Endodermal cell (in vitro differentiated cells): ENCODE measurements at regions not wholly inside any gene's neighbourhood (a gene's known extent, or its start where the extent isn't known, plus 50 kb on each side); places are given as distances from the start of the nearest gene placed in this dataset.

Experiments used
- DNase-seq: peaks from one replicate; pipeline ENCODE4 v3.0.0-alpha.2; 2017
- H3K27ac ChIP-seq: 2 replicates; pipeline ENCODE4 v1.5.1; 2013; ENCODE audit warnings: mild to moderate bottlenecking, low read depth, low read length, moderate library complexity
- H3K27me3 ChIP-seq: 2 replicates; pipeline ENCODE4 v1.6.1; 2013; ENCODE audit warnings: mild to moderate bottlenecking, low read length, moderate library complexity; ENCODE audit not compliant: insufficient read depth, control insufficient read depth, poor library complexity, severe bottlenecking
- H3K36me3 ChIP-seq: 2 replicates; pipeline ENCODE4 v1.7.0; 2013; ENCODE audit warnings: mild to moderate bottlenecking, low read length, moderate library complexity; ENCODE audit not compliant: control insufficient read depth, insufficient read depth
- H3K4me1 ChIP-seq: one replicate; pipeline ENCODE4 v1.7.0; 2013; ENCODE audit warnings: low read length; ENCODE audit not compliant: control insufficient read depth, insufficient read depth
- H3K4me3 ChIP-seq: 2 replicates; pipeline ENCODE4 v1.5.1; 2013; ENCODE audit warnings: mild to moderate bottlenecking, low read length, moderate library complexity
- H3K9ac ChIP-seq: 2 replicates; pipeline ENCODE4 v1.6.1; 2013; ENCODE audit warnings: mild to moderate bottlenecking, low read length, moderate library complexity; ENCODE audit not compliant: poor library complexity, severe bottlenecking; ENCODE audit errors: extremely low read depth
- H3K9me3 ChIP-seq: 2 replicates; pipeline ENCODE4 v1.6.1; 2013; ENCODE audit warnings: mild to moderate bottlenecking, low read length, moderate library complexity; ENCODE audit not compliant: control insufficient read depth
- H3K27ac Mint-ChIP-seq: 2 replicates; pipeline ENCODE4 v1.8.0; 2020; ENCODE audit warnings: mixed read lengths
- H3K27me3 Mint-ChIP-seq: 2 replicates; pipeline ENCODE4 v1.8.0; 2021; ENCODE audit warnings: mild to moderate bottlenecking, mixed read lengths; ENCODE audit not compliant: insufficient read depth
- H3K36me3 Mint-ChIP-seq: 2 replicates; pipeline ENCODE4 v1.8.0; 2020; ENCODE audit warnings: low read depth, mixed read lengths
- H3K4me1 Mint-ChIP-seq: 2 replicates; pipeline ENCODE4 v1.8.0; 2020; ENCODE audit warnings: mixed read lengths
- H3K4me3 Mint-ChIP-seq: 2 replicates; pipeline ENCODE4 v1.8.0; 2020; ENCODE audit warnings: mild to moderate bottlenecking, moderate library complexity, mixed read lengths
- H3K9me3 Mint-ChIP-seq: 2 replicates; pipeline ENCODE4 v1.8.0; 2020; ENCODE audit warnings: mild to moderate bottlenecking, mixed read lengths
- CTCF ChIP-seq: fragments of 200-600 bp; sonication (generic); conservative IDR thresholded peaks from 2 replicates; pipeline ENCODE4 v1.5.0; 2021; ENCODE audit warnings: antibody characterized with exemption, mild to moderate bottlenecking
- WGBS, 2 experiments: methylation state at CpG; one replicate each; pipeline versions ENCODE4 v1.1.5 to v1.1.7; 2013; ENCODE audit warnings: missing lambda C conversion rate in 2 of 2, mixed read lengths in 1 of 2; ENCODE audit not compliant: insufficient coverage in 1 of 2, insufficient read length in 1 of 2; 5-methylcytosine and 5-hydroxymethylcytosine counted together

- H3K36me3 Mint-ChIP-seq: no peaks in the 10 kb centered on the region
- Histone ChIP-seq H3K9me3 (no peaks in the 10 kb centered on the region), H3K4me1 (peaks cover 6% of the 10 kb centered on the region), H3K27me3 (no peaks in the 10 kb centered on the region), H3K4me3 (no peak overlapping the region), H3K27ac (no peak overlapping the region), H3K36me3 (no peaks in the 10 kb centered on the region), H3K9ac (no peak overlapping the region)
- no peak for DNase-seq
- H3K4me1 Mint-ChIP-seq: peaks cover 5% of the 10 kb centered on the region
- H3K27me3 Mint-ChIP-seq: no peaks in the 10 kb centered on the region
- WGBS, 2 experiments: 93 to 100% methylated on average over 1 to 4 of the region's 6 CpGs
- no peak overlapping the region for H3K27ac Mint-ChIP-seq
- H3K4me3 Mint-ChIP-seq: no peak overlapping the region
- no peak for TF ChIP-seq CTCF
- no peaks in the 10 kb centered on the region for H3K9me3 Mint-ChIP-seq
Observed at GRCh38 chr13:31053896-31054295, 107.8 kb downstream of the HSPH1 start.

GRCh38 chr13:31053091-31053490, 108.6 kb downstream of the HSPH1 start:
- Mint-ChIP-seq H3K4me1 (peaks cover 5% of the 10 kb centered on the region), H3K27me3 (no peaks in the 10 kb centered on the region), H3K4me3 (no peak overlapping the region), H3K27ac (no peak overlapping the region), H3K9me3 (no peaks in the 10 kb centered on the region), H3K36me3 (no peaks in the 10 kb centered on the region)
- no peaks in the 10 kb centered on the region for H3K9me3 ChIP-seq
- H3K27me3 ChIP-seq: no peaks in the 10 kb centered on the region
- peaks cover 6% of the 10 kb centered on the region for H3K4me1 ChIP-seq
- no peak for TF ChIP-seq CTCF
- peak; percentile 38 for DNase-seq
- H3K4me3 ChIP-seq: no peak overlapping the region
- H3K9ac ChIP-seq: no peak overlapping the region
- no peaks in the 10 kb centered on the region for H3K36me3 ChIP-seq
- H3K27ac ChIP-seq: no peak overlapping the region
- WGBS, 2 experiments: 67 to 72% methylated on average over 6 to 7 of the region's 7 CpGs

- no peak for DNase-seq
- no peak overlapping the region for H3K4me3 ChIP-seq
Observed at GRCh38 chr13:31052478-31052877, 109.2 kb downstream of the HSPH1 start.

More at GRCh38 chr13:31052478-31052877, 109.2 kb downstream of the HSPH1 start:
- Mint-ChIP-seq H3K9me3 (no peaks in the 10 kb centered on the region), H3K27ac (no peak overlapping the region), H3K27me3 (no peaks in the 10 kb centered on the region), H3K4me1 (peaks cover 5% of the 10 kb centered on the region), H3K36me3 (no peaks in the 10 kb centered on the region), H3K4me3 (no peak overlapping the region)
- Histone ChIP-seq H3K4me1 (peaks cover 6% of the 10 kb centered on the region), H3K9me3 (no peaks in the 10 kb centered on the region), H3K27ac (no peak overlapping the region), H3K36me3 (no peaks in the 10 kb centered on the region), H3K9ac (no peak overlapping the region), H3K27me3 (no peaks in the 10 kb centered on the region)
- TF ChIP-seq CTCF: no peak
- 96 to 97% methylated on average over 8 of the region's 8 CpGs for WGBS, 2 experiments
